ENCODE measurements at regions not wholly inside any gene's neighbourhood (a gene's known extent, or its start where the extent isn't known, plus 50 kb on each side); places are given as distances from the start of the nearest gene placed in this dataset.

DNA sequence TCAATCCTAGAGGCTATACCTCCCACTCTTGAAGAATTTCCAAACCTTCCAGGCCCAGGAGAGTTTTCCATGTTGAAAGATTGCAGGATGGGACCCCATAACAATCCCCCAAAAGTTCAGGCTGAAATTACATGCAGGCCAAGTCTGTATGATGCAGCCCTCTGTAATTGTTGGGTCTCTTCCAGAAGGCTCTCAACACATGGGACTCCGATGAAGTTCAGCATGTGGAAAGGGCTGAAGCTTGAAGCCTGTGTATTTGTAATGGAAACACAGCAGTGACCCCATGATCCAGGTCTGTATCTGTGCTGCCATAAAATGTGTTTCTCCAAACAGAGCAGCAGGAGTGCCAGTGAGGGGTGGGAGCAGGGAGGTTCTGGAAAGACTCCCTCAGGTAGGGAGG, 202.5 kb upstream of the LYPLAL1 start:
- Histone ChIP-seq H3K4me1 (ENCODE audit: control insufficient read depth, insufficient read depth, low read length) (no peaks in the 10 kb centered on the region), H3K27me3 (ENCODE audit: control insufficient read depth, insufficient read depth, low read length) (no peaks in the 10 kb centered on the region), H3K4me3 (ENCODE audit: low read length) (no peak overlapping the region), H3K27ac (ENCODE audit: low read length) (no peak overlapping the region), H3K9me3 (ENCODE audit: control insufficient read depth, insufficient read depth, low read length) (no peaks in the 10 kb centered on the region), H3K36me3 (ENCODE audit: control insufficient read depth, insufficient read depth, low read length) (no peaks in the 10 kb centered on the region)
- WGBS (ENCODE audit: insufficient coverage, insufficient read length), result no CpG with 5 or more reads among the region's 1 CpG
- DNase-seq (ENCODE audit: low read depth, low spot score), result no peak

DNA sequence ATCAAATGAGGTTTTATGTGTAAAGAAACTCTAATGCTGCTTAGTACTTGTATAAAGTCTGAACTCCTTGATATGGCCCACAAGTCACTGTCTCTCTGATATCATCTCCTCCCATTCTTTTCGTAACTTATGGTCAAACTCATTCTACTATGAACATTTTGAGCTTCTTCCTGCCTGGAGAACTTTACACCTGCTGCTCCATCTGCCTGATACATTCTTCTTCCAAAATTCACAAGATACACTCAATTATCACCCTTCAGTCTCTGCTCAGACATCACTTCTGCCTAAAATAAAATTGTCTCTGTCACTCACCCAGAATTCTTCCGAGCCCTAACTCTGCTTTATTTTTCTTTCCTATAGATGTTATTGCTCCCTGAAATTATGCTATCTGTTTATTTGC, 192.8 kb upstream of the LYPLAL1 start:
- no CpG with 5 or more reads among the region's 2 CpGs for WGBS (ENCODE audit: insufficient coverage, insufficient read length)
- Histone ChIP-seq H3K27me3 (ENCODE audit: control insufficient read depth, insufficient read depth, low read length) (no peaks in the 10 kb centered on the region), H3K36me3 (ENCODE audit: control insufficient read depth, insufficient read depth, low read length) (no peaks in the 10 kb centered on the region), H3K9me3 (ENCODE audit: control insufficient read depth, insufficient read depth, low read length) (no peaks in the 10 kb centered on the region; the same call in 1 of the 2 replicates), H3K4me3 (ENCODE audit: low read length) (no peak overlapping the region), H3K4me1 (ENCODE audit: control insufficient read depth, insufficient read depth, low read length) (no peaks in the 10 kb centered on the region), H3K27ac (ENCODE audit: low read length) (no peak overlapping the region)
- no peak for DNase-seq (ENCODE audit: low read depth, low spot score)

DNA sequence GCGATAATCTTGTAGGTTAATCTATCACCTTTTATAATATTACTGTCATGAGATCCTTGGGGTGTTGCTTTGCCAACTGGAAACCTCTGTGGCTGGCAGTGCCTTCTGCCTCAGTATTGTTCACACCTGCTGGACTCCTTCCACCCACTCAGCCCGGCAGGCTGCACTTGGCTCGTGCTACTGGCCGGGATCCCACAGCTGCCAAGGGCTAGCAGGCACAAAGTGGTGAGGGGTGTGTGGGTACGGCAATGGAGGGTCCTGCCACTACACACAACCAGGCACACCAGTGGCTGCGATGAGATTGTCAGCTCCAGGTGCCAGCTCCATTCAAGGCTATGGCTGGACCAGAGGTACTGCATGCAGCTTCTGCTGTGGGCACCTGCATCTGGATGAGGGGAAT, 191.2 kb upstream of the LYPLAL1 start:
- Histone ChIP-seq H3K36me3 (ENCODE audit: control insufficient read depth, insufficient read depth, low read length) (no peaks in the 10 kb centered on the region), H3K27ac (ENCODE audit: low read length) (no peak overlapping the region), H3K4me3 (ENCODE audit: low read length) (no peak overlapping the region), H3K4me1 (ENCODE audit: control insufficient read depth, insufficient read depth, low read length) (no peaks in the 10 kb centered on the region), H3K9me3 (ENCODE audit: control insufficient read depth, insufficient read depth, low read length) (no peaks in the 10 kb centered on the region; the same call in 1 of the 2 replicates), H3K27me3 (ENCODE audit: control insufficient read depth, insufficient read depth, low read length) (no peaks in the 10 kb centered on the region)
- no CpG with 5 or more reads among the region's 6 CpGs for WGBS (ENCODE audit: insufficient coverage, insufficient read length)
- DNase-seq (ENCODE audit: low read depth, low spot score), result no peak

DNA sequence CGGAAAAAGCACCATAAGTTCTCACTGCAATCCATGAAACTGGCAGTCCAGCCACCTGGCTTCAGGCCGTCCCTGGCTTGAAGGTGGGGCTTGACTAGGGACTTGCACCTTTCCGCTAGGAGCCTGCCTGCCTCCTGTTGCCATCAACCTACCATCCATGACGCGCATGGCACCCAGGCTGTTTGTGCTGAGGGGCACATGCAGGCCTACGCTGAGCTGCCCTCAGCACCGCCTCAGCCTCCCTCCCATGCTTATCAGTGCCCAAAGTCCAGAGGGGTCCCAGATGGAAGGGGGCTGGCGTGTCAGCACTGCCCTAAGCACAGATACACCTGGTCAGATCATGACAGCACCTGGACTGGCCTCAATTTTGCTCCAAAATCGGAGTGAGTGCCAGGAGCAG, 190.2 kb upstream of the LYPLAL1 start:
- Histone ChIP-seq H3K9me3 (ENCODE audit: control insufficient read depth, insufficient read depth, low read length) (no peaks in the 10 kb centered on the region; the same call in 1 of the 2 replicates), H3K27ac (ENCODE audit: low read length) (no peak overlapping the region), H3K4me1 (ENCODE audit: control insufficient read depth, insufficient read depth, low read length) (no peaks in the 10 kb centered on the region), H3K27me3 (ENCODE audit: control insufficient read depth, insufficient read depth, low read length) (no peaks in the 10 kb centered on the region), H3K36me3 (ENCODE audit: control insufficient read depth, insufficient read depth, low read length) (no peaks in the 10 kb centered on the region), H3K4me3 (ENCODE audit: low read length) (no peak overlapping the region)
- no CpG with 5 or more reads among the region's 9 CpGs for WGBS (ENCODE audit: insufficient coverage, insufficient read length)
- no peak for DNase-seq (ENCODE audit: low read depth, low spot score)

DNA sequence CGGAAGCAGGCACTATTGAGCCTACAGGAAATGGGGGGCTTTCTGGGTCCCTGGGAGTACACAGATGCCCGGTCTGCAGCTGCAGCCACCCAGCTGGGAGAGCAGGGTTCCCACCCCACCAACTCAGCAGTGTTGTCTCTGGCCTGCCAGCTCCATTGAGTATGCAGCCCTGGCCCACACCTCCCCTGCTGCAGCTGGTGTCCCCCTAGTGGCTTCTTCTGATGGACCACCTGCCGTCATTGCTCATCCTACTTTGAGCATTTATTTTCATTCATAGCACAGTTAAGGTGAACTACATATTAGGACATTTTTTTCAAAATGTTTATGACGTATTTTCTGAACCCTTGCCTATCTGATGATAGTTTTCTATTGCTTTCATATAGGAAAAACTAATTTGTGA, 189.8 kb upstream of the LYPLAL1 start:
- no peak overlapping the region for H3K27ac ChIP-seq (ENCODE audit: low read length)
- DNase-seq (ENCODE audit: low read depth, low spot score), result peak; percentile 2
- no peak overlapping the region for H3K4me3 ChIP-seq (ENCODE audit: low read length)
- H3K27me3 ChIP-seq (ENCODE audit: control insufficient read depth, insufficient read depth, low read length), result no peaks in the 10 kb centered on the region
- no peaks in the 10 kb centered on the region; the same call in 1 of the 2 replicates for H3K9me3 ChIP-seq (ENCODE audit: control insufficient read depth, insufficient read depth, low read length)
- no CpG with 5 or more reads among the region's 4 CpGs for WGBS (ENCODE audit: insufficient coverage, insufficient read length)
- no peaks in the 10 kb centered on the region for H3K4me1 ChIP-seq (ENCODE audit: control insufficient read depth, insufficient read depth, low read length)
- H3K36me3 ChIP-seq (ENCODE audit: control insufficient read depth, insufficient read depth, low read length), result no peaks in the 10 kb centered on the region

DNA sequence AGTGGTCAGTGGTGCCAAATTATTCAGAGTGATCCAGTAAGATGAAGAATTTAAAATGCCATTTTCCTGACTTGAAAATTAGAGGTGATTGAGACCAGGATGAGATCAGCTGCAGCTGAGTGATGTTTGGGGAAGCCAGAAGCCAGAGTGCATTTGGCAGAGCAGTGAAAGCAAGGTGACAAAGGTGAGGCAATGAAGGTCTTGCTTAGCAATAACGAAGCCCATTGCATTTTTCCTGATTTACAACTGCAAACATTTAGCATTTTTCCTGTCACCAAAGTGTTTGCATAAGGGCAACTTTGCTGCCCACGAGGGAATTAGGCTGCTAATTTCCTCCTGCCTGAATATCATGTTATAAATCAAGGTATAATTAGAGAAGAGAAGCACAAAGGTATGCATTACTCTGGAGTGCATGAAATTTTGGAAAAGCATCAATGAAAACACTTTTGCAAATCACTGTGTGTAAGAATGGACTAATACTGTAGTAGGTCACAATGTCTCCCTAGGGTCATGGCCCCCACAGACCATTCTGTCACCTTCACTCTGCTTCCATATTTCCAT, 188.2 kb upstream of the LYPLAL1 start:
- Histone ChIP-seq H3K27me3 (ENCODE audit: control insufficient read depth, insufficient read depth, low read length) (no peaks in the 10 kb centered on the region), H3K27ac (ENCODE audit: low read length) (no peak overlapping the region), H3K9me3 (ENCODE audit: control insufficient read depth, insufficient read depth, low read length) (no peaks in the 10 kb centered on the region; the same call in 1 of the 2 replicates), H3K4me3 (ENCODE audit: low read length) (no peak overlapping the region), H3K36me3 (ENCODE audit: control insufficient read depth, insufficient read depth, low read length) (no peaks in the 10 kb centered on the region), H3K4me1 (ENCODE audit: control insufficient read depth, insufficient read depth, low read length) (no peaks in the 10 kb centered on the region)
- no CpG with 5 or more reads among the region's 2 CpGs for WGBS (ENCODE audit: insufficient coverage, insufficient read length)
- no peak for DNase-seq (ENCODE audit: low read depth, low spot score)

DNA sequence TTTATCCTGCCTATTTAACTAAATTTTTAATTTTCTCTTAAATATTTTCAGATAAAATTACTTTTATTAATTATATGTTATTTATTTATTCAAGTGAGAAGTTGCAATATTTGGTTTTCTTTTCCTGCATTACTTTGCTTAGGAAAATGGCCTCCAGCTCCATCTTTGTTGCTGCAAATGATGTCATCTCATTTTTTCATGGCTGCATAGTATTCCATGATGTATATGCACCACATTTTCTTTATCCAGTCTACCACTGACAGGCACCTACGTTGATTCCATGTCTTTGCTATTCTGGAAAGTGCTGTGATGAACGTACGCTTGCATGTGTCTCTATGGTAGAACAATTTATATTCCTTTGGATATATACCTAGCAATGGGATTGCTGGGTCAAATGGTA, 186.9 kb upstream of the LYPLAL1 start:
- H3K4me1 ChIP-seq (ENCODE audit: control insufficient read depth, insufficient read depth, low read length), result no peaks in the 10 kb centered on the region
- no peaks in the 10 kb centered on the region for H3K36me3 ChIP-seq (ENCODE audit: control insufficient read depth, insufficient read depth, low read length)
- no CpG with 5 or more reads among the region's 3 CpGs for WGBS (ENCODE audit: insufficient coverage, insufficient read length)
- H3K27ac ChIP-seq (ENCODE audit: low read length), result no peak overlapping the region
- no peaks in the 10 kb centered on the region for H3K27me3 ChIP-seq (ENCODE audit: control insufficient read depth, insufficient read depth, low read length)
- no peaks in the 10 kb centered on the region; the same call in 1 of the 2 replicates for H3K9me3 ChIP-seq (ENCODE audit: control insufficient read depth, insufficient read depth, low read length)
- DNase-seq (ENCODE audit: low read depth, low spot score), result no peak
- H3K4me3 ChIP-seq (ENCODE audit: low read length), result no peak overlapping the region

DNA sequence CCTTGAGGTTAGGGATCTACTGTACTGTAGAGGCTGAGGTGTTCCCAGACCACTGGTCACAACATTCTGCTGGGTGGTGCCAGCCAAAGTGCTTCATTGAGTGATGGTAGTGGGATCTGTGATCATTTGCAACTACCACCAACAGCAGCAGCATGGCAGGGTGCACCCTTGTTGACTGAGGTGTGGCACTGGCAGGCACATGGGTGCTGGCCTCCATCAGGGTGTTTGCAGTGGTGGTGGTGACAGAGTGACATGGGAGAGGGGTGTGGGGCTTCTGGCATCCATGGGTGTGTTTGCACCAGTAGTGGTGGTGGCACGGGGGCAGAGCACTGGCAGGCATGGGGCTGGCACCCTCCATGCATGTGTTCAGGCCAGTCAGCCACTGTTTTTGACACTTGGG, 183.7 kb upstream of the LYPLAL1 start:
- H3K4me1 ChIP-seq (ENCODE audit: control insufficient read depth, insufficient read depth, low read length), result no peaks in the 10 kb centered on the region
- H3K36me3 ChIP-seq (ENCODE audit: control insufficient read depth, insufficient read depth, low read length), result no peaks in the 10 kb centered on the region
- no peak for DNase-seq (ENCODE audit: low read depth, low spot score)
- WGBS (ENCODE audit: insufficient coverage, insufficient read length), result no CpG with 5 or more reads among the region's 1 CpG
- no peak overlapping the region for H3K4me3 ChIP-seq (ENCODE audit: low read length)
- no peaks in the 10 kb centered on the region for H3K9me3 ChIP-seq (ENCODE audit: control insufficient read depth, insufficient read depth, low read length)
- no peaks in the 10 kb centered on the region for H3K27me3 ChIP-seq (ENCODE audit: control insufficient read depth, insufficient read depth, low read length)
- H3K27ac ChIP-seq (ENCODE audit: low read length), result no peak overlapping the region

DNA sequence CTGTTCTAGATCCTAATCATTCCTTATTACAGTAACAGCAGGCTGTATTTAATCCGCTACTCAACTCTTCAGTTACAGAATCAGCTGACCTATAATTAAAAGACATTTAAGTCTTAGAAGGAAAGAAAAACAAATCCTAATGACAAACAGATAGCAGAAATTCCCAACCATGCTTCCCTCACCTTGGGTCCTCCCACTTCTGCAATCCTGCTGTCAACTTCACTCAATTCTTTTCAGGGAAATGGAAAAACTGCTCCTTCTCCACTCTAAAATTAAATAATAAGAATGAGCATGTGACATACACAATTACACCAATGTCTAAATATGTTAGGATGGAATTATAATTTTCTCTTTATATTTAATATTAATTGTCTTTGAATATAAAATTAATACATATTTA, 182.6 kb upstream of the LYPLAL1 start:
- Histone ChIP-seq H3K4me1 (ENCODE audit: control insufficient read depth, insufficient read depth, low read length) (no peaks in the 10 kb centered on the region), H3K27ac (ENCODE audit: low read length) (no peak overlapping the region), H3K9me3 (ENCODE audit: control insufficient read depth, insufficient read depth, low read length) (no peaks in the 10 kb centered on the region), H3K36me3 (ENCODE audit: control insufficient read depth, insufficient read depth, low read length) (no peaks in the 10 kb centered on the region), H3K27me3 (ENCODE audit: control insufficient read depth, insufficient read depth, low read length) (no peaks in the 10 kb centered on the region), H3K4me3 (ENCODE audit: low read length) (no peak overlapping the region)
- WGBS (ENCODE audit: insufficient coverage, insufficient read length), result no CpG with 5 or more reads among the region's 1 CpG
- no peak for DNase-seq (ENCODE audit: low read depth, low spot score)

DNA sequence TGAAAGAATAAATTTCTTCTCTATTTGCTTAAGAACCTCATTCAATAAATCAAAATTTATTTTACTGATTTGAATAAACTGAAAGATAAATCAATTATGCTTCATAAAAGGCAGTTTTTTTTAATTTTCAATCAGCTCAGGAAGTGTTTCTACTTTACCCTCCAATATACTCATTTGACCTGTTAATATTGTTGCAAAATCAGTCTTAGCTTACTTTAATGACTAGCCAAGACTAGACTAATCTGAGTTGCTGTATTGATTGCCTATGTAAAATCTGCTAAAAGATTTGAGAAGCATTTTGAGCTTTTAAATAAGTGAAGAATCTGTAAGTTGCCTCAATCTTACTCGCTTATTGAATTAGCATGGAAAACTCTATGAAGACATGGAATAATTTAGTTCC, 179.1 kb upstream of the LYPLAL1 start:
- Histone ChIP-seq H3K27me3 (ENCODE audit: control insufficient read depth, insufficient read depth, low read length) (no peaks in the 10 kb centered on the region), H3K36me3 (ENCODE audit: control insufficient read depth, insufficient read depth, low read length) (no peaks in the 10 kb centered on the region), H3K4me1 (ENCODE audit: control insufficient read depth, insufficient read depth, low read length) (no peaks in the 10 kb centered on the region), H3K4me3 (ENCODE audit: low read length) (no peak overlapping the region), H3K9me3 (ENCODE audit: control insufficient read depth, insufficient read depth, low read length) (no peaks in the 10 kb centered on the region), H3K27ac (ENCODE audit: low read length) (no peak overlapping the region)
- no peak for DNase-seq (ENCODE audit: low read depth, low spot score)
- no CpG with 5 or more reads among the region's 1 CpG for whole genome bisulfite sequencing (ENCODE audit: insufficient coverage, insufficient read length)

DNA sequence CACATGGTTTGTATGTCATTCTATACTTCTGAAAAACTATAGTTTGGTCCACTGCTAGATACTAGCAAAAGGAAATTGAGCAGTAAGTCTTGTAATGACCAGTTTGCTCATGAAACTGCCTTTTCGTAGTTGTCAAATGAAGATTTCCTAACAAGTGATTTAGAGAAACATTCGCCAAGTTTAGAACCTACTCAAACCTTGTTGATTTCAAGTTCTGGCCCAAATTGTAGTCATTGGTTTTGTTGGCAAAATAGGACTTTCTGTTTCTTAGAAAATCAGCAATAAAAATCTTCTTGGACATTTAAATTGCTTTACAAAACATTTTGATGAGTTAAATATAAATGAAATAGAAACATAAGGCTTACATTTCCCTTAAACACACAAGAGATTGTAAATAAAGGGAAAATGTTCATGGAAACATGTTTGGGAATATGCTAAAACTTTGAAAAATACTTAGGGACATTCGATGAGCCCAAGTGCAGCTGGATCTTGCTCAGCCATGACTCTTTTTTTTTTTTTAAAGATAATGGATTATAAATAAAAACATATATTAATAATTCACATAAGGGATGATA, 178.5 kb upstream of the LYPLAL1 start:
- no peaks in the 10 kb centered on the region for H3K9me3 ChIP-seq (ENCODE audit: control insufficient read depth, insufficient read depth, low read length)
- no peaks in the 10 kb centered on the region for H3K4me1 ChIP-seq (ENCODE audit: control insufficient read depth, insufficient read depth, low read length)
- DNase-seq (ENCODE audit: low read depth, low spot score), result no peak
- no peaks in the 10 kb centered on the region for H3K27me3 ChIP-seq (ENCODE audit: control insufficient read depth, insufficient read depth, low read length)
- WGBS (ENCODE audit: insufficient coverage, insufficient read length), result no CpG with 5 or more reads among the region's 3 CpGs
- H3K27ac ChIP-seq (ENCODE audit: low read length), result no peak overlapping the region
- no peak overlapping the region for H3K4me3 ChIP-seq (ENCODE audit: low read length)
- H3K36me3 ChIP-seq (ENCODE audit: control insufficient read depth, insufficient read depth, low read length), result no peaks in the 10 kb centered on the region

Measured in iPS DF 6.9 (cell line).